HUES64 (cell line): ENCODE measurements at regions not wholly inside any gene's neighbourhood (a gene's known extent, or its start where the extent isn't known, plus 50 kb on each side); places are given as distances from the start of the nearest gene placed in this dataset.

Source experiments
- H3K27ac ChIP-seq: 2 replicates; pipeline ENCODE4 v1.7.0; 2013; ENCODE audit warnings: low read depth, low read length, inconsistent platforms
- H3K27me3 ChIP-seq: 2 replicates; pipeline ENCODE4 v1.6.1; 2013; ENCODE audit warnings: mild to moderate bottlenecking, low read length; ENCODE audit not compliant: insufficient read depth
- H3K36me3 ChIP-seq: 2 replicates; pipeline ENCODE4 v1.6.1; 2013; ENCODE audit warnings: mild to moderate bottlenecking, low read length; ENCODE audit not compliant: insufficient read depth
- H3K4me1 ChIP-seq: 2 replicates; pipeline ENCODE4 v1.6.1; 2013; ENCODE audit warnings: mild to moderate bottlenecking, low read length, moderate library complexity; ENCODE audit not compliant: insufficient read depth
- H3K4me3 ChIP-seq: 2 replicates; pipeline ENCODE4 v1.5.1; 2013; ENCODE audit warnings: mild to moderate bottlenecking, low read length, moderate library complexity
- H3K9ac ChIP-seq: 2 replicates; pipeline ENCODE4 v1.6.1; 2013; ENCODE audit warnings: mild to moderate bottlenecking, low read depth, low read length
- H3K9me3 ChIP-seq: 2 replicates; pipeline ENCODE4 v1.6.1; 2013; ENCODE audit warnings: low read depth, low read length; ENCODE audit not compliant: insufficient read depth
- WGBS: fragments of 150-250, 120-280 bp; methylation state at CpG from one replicate; pipeline ENCODE4 v1.1.7; 2013; ENCODE audit warnings: missing lambda C conversion rate; 5-methylcytosine and 5-hydroxymethylcytosine counted together

DNA sequence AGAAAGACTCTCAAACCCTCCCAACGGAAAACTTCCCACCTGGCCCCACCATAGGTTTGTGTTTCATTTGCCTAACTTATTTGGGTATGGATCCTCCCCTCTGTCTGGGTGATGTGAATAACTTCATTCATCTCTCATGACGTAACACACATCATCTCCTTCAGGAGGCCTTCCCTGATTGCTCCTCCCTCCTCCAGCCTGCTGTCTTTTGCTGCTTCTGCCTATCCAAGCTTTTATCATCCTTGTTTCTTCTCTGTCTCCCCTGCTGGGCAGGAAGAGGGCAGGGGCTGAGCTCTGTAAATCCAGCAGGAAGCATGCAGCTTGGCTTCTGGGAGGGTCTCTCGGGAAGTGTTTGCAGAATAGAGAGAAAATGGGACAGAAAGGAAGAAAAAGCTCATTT, 766.0 kb upstream of the TBX3 start:
- Histone ChIP-seq H3K9ac (no peak overlapping the region), H3K4me3 (no peak overlapping the region), H3K9me3 (no peaks in the 10 kb centered on the region), H3K36me3 (no peaks in the 10 kb centered on the region), H3K27ac (no peak overlapping the region; the same call in 1 of the 2 replicates), H3K4me1 (peaks cover 39% of the 10 kb centered on the region), H3K27me3 (peaks cover 32% of the 10 kb centered on the region)
- WGBS, result 23% methylated on average over 3 of the region's 3 CpGs

DNA sequence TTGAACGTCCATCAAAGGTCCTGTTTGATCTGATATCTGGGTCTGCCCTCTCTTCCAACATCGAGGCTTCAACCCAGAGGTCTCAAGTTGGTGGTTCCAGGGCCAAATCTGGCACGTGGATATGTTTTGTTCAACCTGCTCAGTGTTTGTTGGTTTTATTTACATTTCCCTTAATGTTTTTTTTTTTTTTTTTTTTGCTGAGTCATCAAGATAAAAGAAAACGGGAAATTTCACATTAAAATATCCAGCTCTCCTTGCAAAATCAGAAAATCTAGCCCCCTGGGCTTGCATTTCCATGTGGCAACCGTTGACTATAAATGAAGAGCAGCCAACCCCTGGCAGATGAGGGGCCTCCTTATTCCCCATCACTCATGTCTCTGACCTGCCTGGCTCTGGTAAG, 765.6 kb upstream of the TBX3 start:
- Histone ChIP-seq H3K36me3 (no peaks in the 10 kb centered on the region), H3K27me3 (peaks cover 32% of the 10 kb centered on the region), H3K4me3 (no peak overlapping the region), H3K27ac (no peak overlapping the region), H3K9me3 (no peaks in the 10 kb centered on the region), H3K4me1 (peaks cover 39% of the 10 kb centered on the region), H3K9ac (no peak overlapping the region)
- 82% methylated on average over 5 of the region's 5 CpGs for WGBS

DNA sequence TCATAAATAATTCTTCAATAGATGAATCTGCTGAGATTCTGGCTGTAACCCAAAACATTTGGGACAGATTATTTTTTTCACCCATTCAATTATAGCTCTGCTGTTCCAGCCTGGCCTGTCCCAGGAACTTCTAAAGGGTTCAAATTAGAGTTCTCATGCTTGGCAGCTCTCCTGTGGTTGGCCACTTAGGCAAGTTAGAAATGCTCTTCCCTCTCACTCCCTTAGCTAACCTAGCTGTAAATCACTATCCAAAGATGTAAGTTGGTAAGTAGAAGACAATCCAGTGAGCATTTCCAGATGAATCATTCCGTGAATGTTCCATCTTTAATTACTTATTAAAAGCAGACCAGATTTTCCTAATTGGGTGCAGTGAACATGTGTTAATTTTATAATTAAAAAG, 760.4 kb upstream of the TBX3 start:
- Histone ChIP-seq H3K9ac (no peak overlapping the region), H3K36me3 (no peaks in the 10 kb centered on the region), H3K27me3 (no peaks in the 10 kb centered on the region; the same call in 1 of the 2 replicates), H3K27ac (no peak overlapping the region), H3K4me1 (peaks cover 9% of the 10 kb centered on the region), H3K4me3 (no peak overlapping the region), H3K9me3 (no peaks in the 10 kb centered on the region)
- WGBS, result no CpG with 5 or more reads among the region's 1 CpG

DNA sequence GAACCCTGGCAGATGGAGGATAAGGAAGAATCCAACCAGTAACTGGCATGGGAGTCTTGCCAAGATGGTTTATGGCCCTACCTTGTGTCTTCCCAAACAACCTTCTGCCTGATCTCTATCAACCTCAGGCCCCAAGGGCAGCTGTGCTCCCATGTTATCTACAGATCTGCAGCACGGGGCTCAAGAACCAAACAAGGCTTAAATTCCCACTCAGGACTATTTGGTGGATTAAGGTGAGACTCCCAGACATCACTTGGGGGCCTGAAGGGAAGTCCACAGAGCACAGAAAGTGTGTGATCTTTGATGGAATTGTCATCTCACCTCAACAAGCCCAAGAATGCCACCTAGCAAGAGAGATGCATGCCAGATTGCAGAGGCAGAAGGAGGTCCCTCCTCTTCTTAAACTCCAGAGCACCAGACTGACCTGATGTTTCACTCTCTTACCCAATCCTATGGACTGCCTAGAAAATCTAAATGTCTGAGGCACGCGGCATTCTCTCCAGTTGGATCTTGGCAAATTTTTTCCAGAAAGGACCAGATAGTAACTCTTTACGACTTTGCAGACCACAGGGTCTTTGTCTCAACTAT, 759.5 kb upstream of the TBX3 start:
- no peaks in the 10 kb centered on the region for H3K9me3 ChIP-seq
- H3K4me3 ChIP-seq, result no peak overlapping the region
- H3K27me3 ChIP-seq, result no peaks in the 10 kb centered on the region
- H3K4me1 ChIP-seq, result no peaks in the 10 kb centered on the region; the same call in 1 of the 2 replicates
- no peak overlapping the region for H3K27ac ChIP-seq
- WGBS, result 96% methylated on average over 4 of the region's 4 CpGs
- no peak overlapping the region for H3K9ac ChIP-seq
- no peaks in the 10 kb centered on the region for H3K36me3 ChIP-seq

DNA sequence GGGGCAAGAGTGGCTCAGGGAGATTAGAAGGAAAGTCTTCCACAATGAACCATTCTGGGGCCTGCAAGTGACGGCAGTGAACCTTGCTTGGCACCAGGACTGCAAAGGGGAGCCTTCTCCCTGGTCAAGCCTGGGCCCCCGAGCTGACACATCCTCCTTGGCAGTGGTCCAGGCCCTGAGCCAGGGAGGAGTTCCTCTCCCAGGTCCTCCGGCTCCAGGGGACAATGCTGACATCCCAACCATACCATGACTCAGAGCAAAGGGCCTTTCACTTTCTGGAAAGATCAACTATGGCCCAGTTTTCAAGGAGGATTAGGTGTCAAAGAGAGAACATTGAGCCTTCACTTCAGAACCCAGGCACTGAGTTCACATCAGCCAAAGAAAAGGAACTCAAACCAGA, 756.5 kb upstream of the TBX3 start:
- 88% methylated on average over 3 of the region's 3 CpGs for WGBS
- Histone ChIP-seq H3K9ac (no peak overlapping the region), H3K27me3 (no peaks in the 10 kb centered on the region), H3K36me3 (no peaks in the 10 kb centered on the region), H3K27ac (no peak overlapping the region), H3K4me3 (no peak overlapping the region), H3K4me1 (peaks cover 8% of the 10 kb centered on the region), H3K9me3 (no peaks in the 10 kb centered on the region)

DNA sequence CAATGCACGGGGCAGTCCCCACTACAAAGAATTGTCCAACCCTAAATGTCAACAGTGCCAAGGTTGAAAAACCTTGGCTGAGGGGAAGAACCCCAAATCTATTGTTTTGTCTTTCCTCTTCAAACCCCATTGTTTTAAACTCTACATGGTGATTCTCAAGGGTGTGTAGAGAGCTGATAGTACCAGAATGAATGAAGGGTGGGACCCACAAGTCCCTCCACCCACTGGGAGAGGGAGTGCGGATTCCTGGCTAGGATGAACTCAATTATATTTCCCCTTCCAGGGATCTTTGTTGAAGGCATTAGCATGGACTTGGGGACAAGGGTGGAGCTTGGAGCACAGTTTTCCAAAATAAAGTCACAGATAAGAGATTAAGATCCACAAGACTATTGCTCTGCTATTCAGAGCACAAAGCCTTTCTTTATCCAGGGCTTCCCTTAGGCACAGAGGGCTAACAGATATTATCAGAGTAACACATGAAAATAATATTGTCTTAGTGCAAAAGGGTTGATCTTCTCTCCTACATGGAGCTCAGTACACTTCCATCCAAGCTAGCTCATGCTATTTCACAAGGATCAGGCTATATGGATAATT, 755.1 kb upstream of the TBX3 start:
- no peaks in the 10 kb centered on the region for H3K36me3 ChIP-seq
- peaks cover 8% of the 10 kb centered on the region for H3K4me1 ChIP-seq
- 90% methylated on average over 1 of the region's 2 CpGs for WGBS
- no peak overlapping the region for H3K27ac ChIP-seq
- H3K9me3 ChIP-seq, result no peaks in the 10 kb centered on the region
- H3K4me3 ChIP-seq, result no peak overlapping the region
- no peak overlapping the region for H3K9ac ChIP-seq
- no peaks in the 10 kb centered on the region for H3K27me3 ChIP-seq

DNA sequence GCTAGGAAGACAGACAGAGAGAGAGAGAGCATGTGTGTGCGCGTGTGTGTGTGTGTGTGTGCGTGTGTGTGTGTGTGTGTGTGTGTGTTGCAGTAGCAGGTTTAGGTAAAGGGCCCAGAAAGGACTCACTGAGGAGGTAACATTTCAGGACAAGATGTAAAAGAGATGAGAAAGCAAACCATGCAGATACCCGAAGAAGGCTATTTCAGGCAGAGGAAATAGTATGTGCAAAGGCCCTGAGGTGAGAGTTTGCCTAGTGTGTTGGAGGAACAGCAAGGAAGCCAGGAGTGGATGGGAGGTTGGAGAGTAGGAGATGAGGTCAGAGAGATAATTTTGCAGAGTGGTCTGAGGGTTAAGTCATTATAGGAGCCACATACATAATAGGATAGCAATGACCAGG, 754.3 kb upstream of the TBX3 start:
- no peaks in the 10 kb centered on the region for H3K9me3 ChIP-seq
- no peak overlapping the region for H3K27ac ChIP-seq
- no peaks in the 10 kb centered on the region for H3K36me3 ChIP-seq
- H3K4me1 ChIP-seq, result peaks cover 10% of the 10 kb centered on the region
- 76% methylated on average over 4 of the region's 4 CpGs for WGBS
- no peak overlapping the region for H3K4me3 ChIP-seq
- no peaks in the 10 kb centered on the region for H3K27me3 ChIP-seq
- H3K9ac ChIP-seq, result no peak overlapping the region

DNA sequence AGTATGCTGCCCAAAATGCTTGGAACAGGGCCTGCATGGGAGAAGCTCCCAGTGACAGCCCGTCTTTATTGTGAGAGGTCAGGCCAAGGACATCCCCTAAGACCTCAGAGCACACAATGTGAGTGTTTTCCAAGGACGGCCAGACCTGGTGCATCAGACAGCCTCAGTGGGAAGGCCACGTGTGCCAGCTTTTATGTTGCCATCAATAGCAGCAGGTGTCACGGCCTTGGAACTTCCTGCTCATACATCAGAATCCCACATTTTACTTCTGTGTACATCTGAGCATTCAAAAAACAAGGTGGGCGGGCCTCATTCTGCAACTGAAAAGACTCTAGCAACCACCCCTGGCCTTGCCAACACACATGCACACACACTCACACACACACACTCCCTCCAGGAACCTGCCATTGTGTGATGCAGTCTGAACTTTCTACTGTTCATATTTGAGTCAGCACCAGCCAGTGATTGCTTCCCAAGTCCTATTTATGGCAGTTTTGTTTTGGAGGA, 753.1 kb upstream of the TBX3 start:
- Histone ChIP-seq H3K27ac (no peak overlapping the region), H3K9me3 (no peaks in the 10 kb centered on the region), H3K9ac (no peak overlapping the region), H3K36me3 (no peaks in the 10 kb centered on the region), H3K4me1 (peaks cover 13% of the 10 kb centered on the region), H3K27me3 (no peaks in the 10 kb centered on the region), H3K4me3 (no peak overlapping the region)
- 71% methylated on average over 5 of the region's 5 CpGs for WGBS

DNA sequence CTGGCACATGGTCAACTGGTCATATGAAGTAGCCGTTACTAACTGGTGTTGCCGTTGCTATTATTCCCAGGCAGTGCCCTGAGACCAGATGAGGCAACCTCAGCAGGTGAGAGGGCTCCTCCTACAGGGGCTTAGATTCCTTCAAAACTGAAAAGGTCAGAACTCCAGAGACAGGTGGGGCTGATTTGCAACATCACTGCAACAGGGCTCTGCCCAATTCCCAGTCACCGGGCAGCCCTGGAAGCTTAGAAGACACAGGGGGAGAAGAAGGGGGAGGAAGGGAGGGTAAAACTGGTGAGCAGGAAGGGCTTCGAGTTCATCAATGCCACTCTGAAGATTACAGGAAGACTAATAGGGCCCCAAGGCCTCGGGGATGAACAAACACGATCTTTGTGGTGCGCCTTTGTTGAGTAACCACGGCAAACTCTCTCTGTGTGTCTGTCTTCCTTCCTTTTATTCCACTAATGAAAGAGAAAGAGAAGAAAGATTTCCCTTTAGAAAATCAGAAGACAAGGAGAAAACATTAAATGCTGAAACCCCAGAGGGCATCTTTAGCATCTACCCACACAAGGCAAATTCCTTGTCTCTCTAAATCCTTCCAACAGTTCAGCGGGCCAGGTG, 749.1 kb upstream of the TBX3 start:
- no peak overlapping the region for H3K27ac ChIP-seq
- H3K9me3 ChIP-seq, result no peaks in the 10 kb centered on the region
- no peaks in the 10 kb centered on the region for H3K36me3 ChIP-seq
- no peaks in the 10 kb centered on the region for H3K27me3 ChIP-seq
- no peak overlapping the region for H3K4me3 ChIP-seq
- H3K9ac ChIP-seq, result no peak overlapping the region
- peaks cover 13% of the 10 kb centered on the region for H3K4me1 ChIP-seq
- WGBS, result 85% methylated on average over 9 of the region's 9 CpGs

DNA sequence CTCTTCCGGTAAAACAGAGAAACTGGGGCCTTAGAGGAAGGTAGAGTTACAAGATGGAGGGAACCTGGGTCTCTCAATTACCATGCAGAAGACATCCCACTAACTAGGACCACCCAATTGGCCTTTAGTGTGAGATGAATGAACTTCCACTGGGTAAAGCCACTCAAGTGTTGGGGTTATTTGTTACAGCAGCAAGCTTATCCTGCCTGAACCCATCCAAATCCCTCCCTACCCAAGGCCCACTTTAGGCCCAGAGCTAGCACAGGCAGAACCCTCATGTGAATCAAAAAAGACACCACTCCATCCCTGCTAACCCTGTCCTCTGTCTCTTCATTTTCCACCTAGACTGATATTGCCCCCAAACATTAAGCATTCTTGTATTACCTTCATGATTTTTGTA, 746.7 kb upstream of the TBX3 start:
- H3K9me3 ChIP-seq, result no peaks in the 10 kb centered on the region
- 100% methylated on average over 1 of the region's 1 CpG for WGBS
- no peak overlapping the region for H3K27ac ChIP-seq
- H3K36me3 ChIP-seq, result no peaks in the 10 kb centered on the region
- no peak overlapping the region for H3K9ac ChIP-seq
- 0 out of 2 replicates have a peak, but pooled peaks cover 5% of the 10 kb centered on the region for H3K4me1 ChIP-seq
- no peaks in the 10 kb centered on the region for H3K27me3 ChIP-seq
- no peak overlapping the region for H3K4me3 ChIP-seq

DNA sequence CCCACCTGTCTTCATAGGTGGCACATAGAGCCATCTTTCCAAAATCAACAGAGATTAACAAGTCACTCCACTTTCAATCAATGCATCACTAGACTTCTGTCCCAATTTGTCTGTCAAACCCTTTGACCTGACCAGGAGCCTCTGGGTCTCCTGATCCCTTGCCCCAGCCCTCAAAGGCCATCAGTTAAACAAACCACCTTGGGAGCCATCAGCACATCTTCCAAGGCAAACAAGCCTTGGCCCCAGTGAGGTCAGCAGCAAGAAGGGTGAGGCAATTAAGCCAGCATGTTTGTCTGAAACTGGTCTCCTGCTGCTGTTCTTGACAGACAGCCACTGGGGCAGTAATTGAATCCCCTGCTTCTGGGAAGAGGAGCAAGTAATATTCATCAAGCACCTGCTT, 742.8 kb upstream of the TBX3 start:
- Histone ChIP-seq H3K4me3 (no peak overlapping the region), H3K9me3 (no peaks in the 10 kb centered on the region), H3K9ac (no peak overlapping the region), H3K4me1 (no peaks in the 10 kb centered on the region), H3K36me3 (no peaks in the 10 kb centered on the region), H3K27ac (no peak overlapping the region), H3K27me3 (no peaks in the 10 kb centered on the region)
